ACC112 (cell line): ENCODE measurements at regions not wholly inside any gene's neighbourhood (a gene's known extent, or its start where the extent isn't known, plus 50 kb on each side); places are given as distances from the start of the nearest gene placed in this dataset.

ENCODE experiments used
- H2AFZ ChIP-seq: fragments of 200-600 bp; sonication (generic); one replicate; pipeline ENCODE4 v1.6.0; 2017; ENCODE audit warnings: antibody characterized with exemption, low read length; ENCODE audit not compliant: unreplicated experiment
- H3K27ac ChIP-seq: fragments of 200-600 bp; sonication (generic); 2 replicates; pipeline ENCODE4 v1.5.1; 2014; ENCODE audit warnings: low read depth, mild to moderate bottlenecking, antibody characterized with exemption, low read length, moderate library complexity
- H3K27me3 ChIP-seq: fragments of 200-600 bp; sonication (generic); 2 replicates; pipeline ENCODE4 v1.6.1; 2014; ENCODE audit warnings: mild to moderate bottlenecking, antibody characterized with exemption, low read length, moderate library complexity, mixed read lengths; ENCODE audit not compliant: insufficient read depth
- H3K36me3 ChIP-seq: fragments of 200-600 bp; sonication (generic); 2 replicates; pipeline ENCODE4 v1.6.1; 2016; ENCODE audit warnings: mild to moderate bottlenecking, antibody characterized with exemption, low read length, moderate library complexity, mixed read lengths; ENCODE audit not compliant: insufficient read depth
- H3K4me1 ChIP-seq: fragments of 200-600 bp; sonication (generic); one replicate; pipeline ENCODE4 v1.6.1; 2016; ENCODE audit warnings: low read length, mixed read lengths; ENCODE audit not compliant: insufficient read depth, unreplicated experiment, control insufficient read depth
- H3K4me3 ChIP-seq: fragments of 200-600 bp; sonication (generic); 2 replicates; pipeline ENCODE4 v1.5.1; 2014; ENCODE audit warnings: mild to moderate bottlenecking, low read depth, low read length
- H3K79me2 ChIP-seq: fragments of 200-600 bp; sonication (generic); one replicate; pipeline ENCODE4 v1.6.0; 2016; ENCODE audit warnings: low read length; ENCODE audit not compliant: control insufficient read depth, unreplicated experiment, insufficient read depth

- no peaks in the 10 kb centered on the region for H3K4me1 ChIP-seq
- no peaks in the 10 kb centered on the region for H3K27me3 ChIP-seq
- no peaks in the 10 kb centered on the region for H3K79me2 ChIP-seq
- no peaks in the 10 kb centered on the region for H3K36me3 ChIP-seq
- H3K4me3 ChIP-seq = no peak overlapping the region
- H3K27ac ChIP-seq = no peak overlapping the region
- no peak overlapping the region for H2AFZ ChIP-seq
Measured at GRCh38 chr17:53891726-53892125, 69.0 kb downstream of the KIF2B start.

GRCh38 chr17:53892222-53892621 lies 69.5 kb downstream of the KIF2B start:
- no peak overlapping the region for H3K27ac ChIP-seq
- no peaks in the 10 kb centered on the region for H3K79me2 ChIP-seq
- H3K27me3 ChIP-seq = no peaks in the 10 kb centered on the region
- no peaks in the 10 kb centered on the region for H3K4me1 ChIP-seq
- no peak overlapping the region for H3K4me3 ChIP-seq
- no peaks in the 10 kb centered on the region for H3K36me3 ChIP-seq
- no peak overlapping the region for H2AFZ ChIP-seq

- H3K4me3 ChIP-seq = no peak overlapping the region
- H3K79me2 ChIP-seq = no peaks in the 10 kb centered on the region
- H3K27ac ChIP-seq = no peak overlapping the region
- no peaks in the 10 kb centered on the region for H3K27me3 ChIP-seq
- H3K36me3 ChIP-seq = no peaks in the 10 kb centered on the region
- H2AFZ ChIP-seq = no peak overlapping the region
- no peaks in the 10 kb centered on the region for H3K4me1 ChIP-seq
Measured at GRCh38 chr17:53894591-53894990, 71.9 kb downstream of the KIF2B start.

- Histone ChIP-seq H3K4me3 (no peak overlapping the region), H3K27ac (no peak overlapping the region), H3K4me1 (no peaks in the 10 kb centered on the region), H2AFZ (no peak overlapping the region), H3K36me3 (no peaks in the 10 kb centered on the region), H3K27me3 (no peaks in the 10 kb centered on the region), H3K79me2 (no peaks in the 10 kb centered on the region)
Measured at GRCh38 chr17:53896047-53896446, 73.3 kb downstream of the KIF2B start.

- no peaks in the 10 kb centered on the region for H3K4me1 ChIP-seq
- no peak overlapping the region for H2AFZ ChIP-seq
- H3K36me3 ChIP-seq = no peaks in the 10 kb centered on the region
- H3K27me3 ChIP-seq = no peaks in the 10 kb centered on the region
- no peak overlapping the region for H3K4me3 ChIP-seq
- no peak overlapping the region for H3K27ac ChIP-seq
- H3K79me2 ChIP-seq = no peaks in the 10 kb centered on the region
Measured at GRCh38 chr17:53900951-53901350, 78.2 kb downstream of the KIF2B start.

- Histone ChIP-seq H2AFZ (no peak overlapping the region), H3K4me1 (no peaks in the 10 kb centered on the region), H3K27me3 (no peaks in the 10 kb centered on the region), H3K36me3 (no peaks in the 10 kb centered on the region), H3K4me3 (no peak overlapping the region), H3K27ac (no peak overlapping the region), H3K79me2 (no peaks in the 10 kb centered on the region)
Measured at GRCh38 chr17:53907435-53907834, 84.7 kb downstream of the KIF2B start.

- Histone ChIP-seq H3K79me2 (no peaks in the 10 kb centered on the region), H3K27ac (no peak overlapping the region), H3K4me1 (no peaks in the 10 kb centered on the region), H3K36me3 (no peaks in the 10 kb centered on the region), H3K4me3 (no peak overlapping the region), H2AFZ (no peak overlapping the region), H3K27me3 (no peaks in the 10 kb centered on the region)
Measured at GRCh38 chr17:53909802-53910201, 87.1 kb downstream of the KIF2B start.

- Histone ChIP-seq H2AFZ (no peak overlapping the region), H3K4me3 (no peak overlapping the region), H3K27ac (no peak overlapping the region), H3K27me3 (no peaks in the 10 kb centered on the region), H3K36me3 (no peaks in the 10 kb centered on the region), H3K79me2 (no peaks in the 10 kb centered on the region), H3K4me1 (no peaks in the 10 kb centered on the region)
Measured at GRCh38 chr17:53912117-53912516, 89.4 kb downstream of the KIF2B start.

- Histone ChIP-seq H3K4me1 (no peaks in the 10 kb centered on the region), H3K79me2 (no peaks in the 10 kb centered on the region), H3K27me3 (no peaks in the 10 kb centered on the region), H3K36me3 (no peaks in the 10 kb centered on the region), H3K27ac (no peak overlapping the region), H3K4me3 (no peak overlapping the region), H2AFZ (no peak overlapping the region)
Measured at GRCh38 chr17:53919356-53919755, 96.6 kb downstream of the KIF2B start.

- Histone ChIP-seq H3K27me3 (no peaks in the 10 kb centered on the region), H3K27ac (no peak overlapping the region), H3K4me1 (no peaks in the 10 kb centered on the region), H3K4me3 (no peak overlapping the region), H3K79me2 (no peaks in the 10 kb centered on the region), H2AFZ (no peak overlapping the region), H3K36me3 (no peaks in the 10 kb centered on the region)
Measured at GRCh38 chr17:53924530-53925455, 102.1 kb downstream of the KIF2B start.

- no peak overlapping the region for H3K4me3 ChIP-seq
- H3K27ac ChIP-seq = no peak overlapping the region
- no peaks in the 10 kb centered on the region for H3K36me3 ChIP-seq
- no peaks in the 10 kb centered on the region for H3K27me3 ChIP-seq
- no peak overlapping the region for H2AFZ ChIP-seq
- H3K79me2 ChIP-seq = no peaks in the 10 kb centered on the region
- H3K4me1 ChIP-seq = no peaks in the 10 kb centered on the region
Measured at GRCh38 chr17:53932386-53932785, 109.7 kb downstream of the KIF2B start.
